Fibroblast of the aortic adventitia (primary cell): ENCODE measurements at regions not wholly inside any gene's neighbourhood (a gene's known extent, or its start where the extent isn't known, plus 50 kb on each side); places are given as distances from the start of the nearest gene placed in this dataset.
"Not testable (repeated sequence)": the region's sequence is repeated elsewhere in the genome, so short reads cannot be mapped to it uniquely, and the experiment has no call there.

ENCODE experiments used
- DNase-seq: peaks from one replicate; pipeline ENCODE4 v3.0.0-alpha.2; 2010; ENCODE audit warnings: low read depth
- H3K4me3 ChIP-seq: 2 replicates; pipeline ENCODE4 v1.5.1; 2011; ENCODE audit warnings: low read depth, mild to moderate bottlenecking, control low read depth, low read length, moderate library complexity
- CTCF ChIP-seq: IDR thresholded peaks from 2 replicates; pipeline ENCODE4 v1.5.1; 2011; ENCODE audit warnings: mild to moderate bottlenecking, low read length, control low read depth, inconsistent platforms; ENCODE audit not compliant: insufficient read depth

- no peak for DNase-seq
- H3K4me3 ChIP-seq = no peak overlapping the region
- no peak for TF ChIP-seq CTCF
Measured at GRCh38 chr3:72080095-72080494, 295.1 kb upstream of the PROK2 start.

- TF ChIP-seq CTCF = no peak
- DNase-seq = no peak
- no peak overlapping the region for H3K4me3 ChIP-seq
Measured at GRCh38 chr3:72079369-72079872, 294.5 kb upstream of the PROK2 start.

GRCh38 chr3:72078676-72079368, 293.9 kb upstream of the PROK2 start:
- no peak for TF ChIP-seq CTCF
- no peak for DNase-seq

GRCh38 chr3:72077473-72078259, 292.7 kb upstream of the PROK2 start:
- DNase-seq = no peak
- no peak overlapping the region for H3K4me3 ChIP-seq
- no peak for TF ChIP-seq CTCF

More at GRCh38 chr3:72078676-72079368, 293.9 kb upstream of the PROK2 start:
- H3K4me3 ChIP-seq = no peak overlapping the region

- not testable (repeated sequence) for DNase-seq, H3K4me3 ChIP-seq
Measured at GRCh38 chr3:72075848-72076247, 290.9 kb upstream of the PROK2 start.

GRCh38 chr3:72071624-72072023, 286.7 kb upstream of the PROK2 start:
- DNase-seq = no peak
- no peak for TF ChIP-seq CTCF

GRCh38 chr3:72070005-72070404, 285.1 kb upstream of the PROK2 start:
- no peak for TF ChIP-seq CTCF
- no peak for DNase-seq
- no peak overlapping the region for H3K4me3 ChIP-seq

More at GRCh38 chr3:72071624-72072023, 286.7 kb upstream of the PROK2 start:
- no peak overlapping the region for H3K4me3 ChIP-seq
